NOMO-1 (cell line): ENCODE measurements at regions not wholly inside any gene's neighbourhood (a gene's known extent, or its start where the extent isn't known, plus 50 kb on each side); places are given as distances from the start of the nearest gene placed in this dataset.
"Not testable (repeated sequence)": the region's sequence is repeated elsewhere in the genome, so short reads cannot be mapped to it uniquely, and the experiment has no call there.

Source experiments
- DNase-seq, 2 experiments: peaks; one replicate each; lab custom pipeline; 2025; ENCODE audit not compliant: unreplicated experiment in 2 of 2; lab: John Stamatoyannopoulos, UW

DNA sequence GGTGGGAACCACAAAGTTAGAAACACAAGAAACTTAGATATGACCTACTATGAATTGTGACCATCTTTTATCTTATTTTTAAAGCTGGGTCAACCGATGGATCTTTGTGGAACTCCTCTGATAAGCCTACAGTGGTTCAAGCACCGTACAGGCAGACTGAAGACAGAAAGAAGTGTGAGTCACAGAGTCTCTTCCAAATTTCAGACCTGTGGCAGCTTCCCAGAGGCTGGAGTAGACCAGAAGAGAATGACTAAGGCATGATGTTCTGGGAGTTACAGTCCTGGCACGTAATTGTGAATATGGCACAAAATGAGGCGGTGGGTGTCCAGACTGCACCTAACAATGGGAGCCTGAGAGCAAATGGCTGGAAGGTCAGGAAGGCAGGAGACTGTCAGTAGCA, 70.0 kb downstream of the LMO4 start:
- DNase-seq, result no peak

GRCh38 chr1:87399264-87399663, 70.6 kb downstream of the LMO4 start:
- no peak for DNase-seq

GRCh38 chr1:87399701-87400100, 71.0 kb downstream of the LMO4 start:
- DNase-seq, result no peak

GRCh38 chr1:87400813-87401212, 72.1 kb downstream of the LMO4 start:
- no peak for DNase-seq

DNA sequence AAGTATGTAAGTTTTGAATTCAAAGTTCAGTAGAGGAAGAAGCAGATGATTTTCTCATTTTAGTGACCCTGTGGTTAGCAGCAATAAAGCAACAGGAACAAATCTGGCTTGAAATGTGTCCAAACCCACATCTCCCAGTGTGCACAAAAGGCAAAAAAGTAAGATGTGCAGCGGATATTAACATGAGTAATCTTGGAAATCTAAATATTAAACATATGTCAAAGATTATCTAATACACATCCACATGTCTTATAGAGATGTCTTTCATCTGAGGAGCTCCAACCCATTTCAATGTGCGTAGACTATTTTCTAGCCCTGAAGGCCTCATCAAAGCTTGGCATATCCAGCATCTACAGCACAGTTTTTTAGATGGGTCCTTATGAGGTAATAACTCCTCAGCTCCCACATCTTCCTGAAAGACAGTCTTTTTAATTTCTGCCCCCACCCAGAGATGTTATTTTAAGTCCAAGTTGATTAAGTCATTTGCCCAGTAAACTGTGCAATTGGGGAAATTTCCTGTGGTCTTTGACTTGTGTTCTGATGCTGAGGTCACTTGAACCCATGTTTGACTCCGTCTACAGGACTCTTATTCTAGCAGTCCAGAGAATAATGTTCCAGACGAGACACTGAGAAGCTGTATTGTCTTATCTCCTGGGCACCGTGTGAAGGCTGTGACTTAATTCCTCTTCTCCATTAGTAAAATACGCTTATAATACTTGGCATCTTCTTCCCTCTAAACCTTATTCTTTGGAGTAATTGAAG, 73.7 kb downstream of the LMO4 start:
- no peak for DNase-seq

DNA sequence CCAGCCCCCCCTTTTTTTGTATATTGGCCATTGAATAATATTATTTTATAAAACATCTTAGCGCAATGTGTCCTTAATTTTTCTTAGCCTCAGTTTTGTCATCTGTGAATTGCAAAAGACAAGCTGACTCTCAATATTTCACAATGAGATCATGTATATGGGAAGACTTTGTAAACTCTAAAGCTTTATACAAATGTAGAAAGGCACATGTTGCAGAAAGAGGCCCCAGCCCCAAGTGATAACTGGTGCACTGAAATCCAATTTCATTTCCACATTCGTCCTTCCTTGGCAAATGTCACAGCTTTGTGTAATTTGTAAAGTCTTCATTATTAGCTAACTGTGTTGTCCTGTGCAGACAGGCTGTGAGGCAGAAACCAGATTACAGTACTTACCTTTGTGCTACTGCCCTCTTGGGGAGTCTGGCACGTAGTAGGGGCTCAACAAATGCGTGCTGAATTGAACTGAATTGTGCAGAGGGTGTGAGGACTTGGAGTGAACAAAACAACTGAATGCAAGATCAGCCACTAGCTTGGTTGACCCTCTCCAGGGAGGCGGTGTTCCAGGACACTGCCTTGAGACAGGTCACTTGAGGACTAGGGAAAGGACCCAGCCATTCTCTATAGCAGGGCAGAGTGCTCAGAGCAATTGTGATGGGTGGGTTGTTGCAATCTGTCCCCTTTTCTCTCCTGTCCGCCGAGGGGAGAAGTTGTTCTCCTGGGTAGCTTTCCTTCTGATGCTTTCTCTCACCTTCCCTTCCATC, 74.6 kb downstream of the LMO4 start:
- DNase-seq, result no peak

- no peak for DNase-seq
These were observed 75.6 kb downstream of the LMO4 start for GRCh38 chr1:87404296-87404695.

GRCh38 chr1:87408665-87409248, 80.1 kb downstream of the LMO4 start:
- no peak for DNase-seq

GRCh38 chr1:87410776-87411480, 82.2 kb downstream of the LMO4 start:
- DNase-seq, result no peak

DNA sequence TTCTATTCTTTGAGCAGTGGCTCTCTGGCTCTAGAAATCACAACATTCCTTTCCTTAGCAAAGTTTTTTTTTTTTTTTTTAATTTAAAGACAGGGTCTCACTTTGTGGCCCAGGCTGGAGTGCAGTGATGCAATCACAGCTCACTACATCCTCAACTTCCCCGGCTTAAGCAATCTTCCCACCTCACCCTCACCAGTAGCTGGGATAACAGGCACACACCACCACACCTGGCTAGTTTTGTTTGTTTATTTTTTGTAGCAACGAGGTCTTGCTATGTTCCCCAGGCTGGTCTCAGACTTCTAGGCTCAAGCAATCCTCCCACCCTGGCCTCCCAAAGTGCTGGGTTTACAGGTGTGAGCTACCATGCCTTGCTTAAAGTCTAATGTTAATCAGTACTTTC, 85.2 kb downstream of the LMO4 start:
- not testable (repeated sequence) for DNase-seq

DNA sequence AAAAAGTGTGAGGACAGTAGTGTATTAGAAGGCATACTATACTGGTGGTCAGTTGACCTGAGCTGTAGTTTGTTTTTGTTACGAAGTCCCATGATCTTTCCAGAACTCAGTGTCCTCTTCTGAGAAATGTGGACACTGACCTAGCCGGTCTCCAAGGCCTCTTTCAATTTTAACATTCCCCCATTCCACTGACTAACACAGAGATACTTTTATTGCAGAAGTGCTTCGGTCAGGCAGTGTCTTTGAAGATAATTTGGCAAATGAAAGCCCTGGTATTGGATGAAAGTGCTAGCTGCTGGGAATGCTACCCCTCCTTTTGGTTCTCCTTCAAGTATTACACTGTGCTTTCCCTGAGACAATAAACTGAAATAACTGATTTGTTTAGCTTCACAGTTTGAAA, 89.4 kb downstream of the LMO4 start:
- no peak for DNase-seq

DNA sequence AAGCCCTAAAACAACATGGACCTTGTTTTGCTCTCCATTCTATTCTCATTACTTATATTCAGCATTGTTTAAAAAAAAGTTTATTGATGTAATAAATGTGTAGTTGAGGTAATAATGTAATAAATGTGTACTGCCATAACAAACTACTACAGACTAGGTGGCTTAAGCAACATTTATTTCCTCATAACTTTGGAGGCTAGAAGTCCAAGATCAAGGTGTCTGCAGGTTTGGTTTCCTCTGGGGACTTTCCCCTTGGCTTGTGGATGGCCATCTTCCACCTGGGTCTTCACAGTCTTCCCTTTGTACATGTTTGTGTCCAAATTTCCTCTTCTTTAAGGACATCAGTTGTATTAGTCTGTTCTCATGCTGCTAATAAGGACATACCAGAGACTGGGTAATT, 93.1 kb downstream of the LMO4 start:
- DNase-seq, result no peak

- no peak for DNase-seq
These were observed 95.9 kb downstream of the LMO4 start for GRCh38 chr1:87424541-87424940.

GRCh38 chr1:87426463-87427249, 98.0 kb downstream of the LMO4 start:
- DNase-seq, result no peak

DNA sequence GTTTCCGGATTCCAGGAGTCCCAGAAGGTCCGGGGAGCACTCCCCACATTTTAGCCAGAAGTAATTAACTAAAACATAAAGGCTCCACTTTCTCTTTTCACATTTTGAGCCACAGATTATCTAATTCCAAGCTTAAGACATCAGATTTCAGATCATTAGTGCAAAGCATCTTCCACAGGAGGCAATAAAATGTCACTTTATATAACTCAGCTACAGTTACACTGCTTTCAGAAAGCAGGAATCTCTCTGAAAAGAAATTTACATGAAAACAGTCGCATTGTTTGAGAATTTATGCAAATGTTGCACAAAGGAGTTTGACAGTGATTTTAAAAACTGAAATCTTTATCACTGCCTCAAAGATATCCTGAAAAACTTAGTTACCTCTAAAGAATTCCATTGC, 99.7 kb downstream of the LMO4 start:
- no peak for DNase-seq

- no peak for DNase-seq
These were observed 100.2 kb downstream of the LMO4 start for GRCh38 chr1:87428883-87429282.

GRCh38 chr1:87432685-87433084, 104.0 kb downstream of the LMO4 start:
- DNase-seq, result no peak

- not testable (repeated sequence) for DNase-seq
These were observed 104.4 kb downstream of the LMO4 start for GRCh38 chr1:87433101-87433500.

DNA sequence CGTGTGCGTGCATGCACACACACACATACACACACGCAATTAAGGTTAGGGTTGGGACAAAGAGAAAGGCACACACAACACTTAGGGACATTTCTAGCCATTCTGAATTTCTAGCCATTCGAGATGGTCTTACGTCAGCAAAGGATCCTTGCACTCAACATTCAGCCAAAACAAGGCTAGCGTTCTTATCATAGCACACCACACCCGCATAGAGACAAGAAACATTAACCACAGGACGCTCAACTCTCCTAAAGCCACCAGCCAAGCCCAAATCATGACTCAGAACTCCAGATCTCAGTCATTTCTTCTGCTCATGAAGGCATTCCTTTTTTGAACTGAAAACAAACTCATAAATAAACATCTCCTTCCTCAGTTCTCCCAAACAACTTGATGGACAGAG, 106.8 kb downstream of the LMO4 start:
- no peak for DNase-seq

- DNase-seq, result not testable (repeated sequence)
These were observed 107.4 kb downstream of the LMO4 start for GRCh38 chr1:87436115-87436514.

GRCh38 chr1:87436534-87436933, 107.9 kb downstream of the LMO4 start:
- no peak for DNase-seq
